BJ (cell line): ENCODE measurements at regions not wholly inside any gene's neighbourhood (a gene's known extent, or its start where the extent isn't known, plus 50 kb on each side); places are given as distances from the start of the nearest gene placed in this dataset.

Experiments used
- CTCF ChIA-PET: fragments of 350-600 bp; formaldehyde crosslinking; extraction: SDS; loops from one replicate; lab custom pipeline; 2021; ENCODE audit warnings: antibody characterized with exemption, inconsistent platforms; lab: Yijun Ruan, JAX
- POLR2A ChIA-PET: fragments of 300-600 bp; sonication (Branson Sonifier 250); formaldehyde crosslinking; extraction: SDS; loops from one replicate; lab custom pipeline; 2021; ENCODE audit warnings: antibody characterized with exemption; lab: Charles Lee
- DNase-seq: peaks from one replicate; pipeline ENCODE4 v3.0.0-alpha.2; 2011; ENCODE audit warnings: low read depth
- H3K27me3 ChIP-seq: 2 replicates; pipeline ENCODE4 v1.6.0; 2011; ENCODE audit warnings: low read length; ENCODE audit not compliant: control insufficient read depth, insufficient read depth
- H3K36me3 ChIP-seq: 2 replicates; pipeline ENCODE4 v1.5.1; 2011; ENCODE audit warnings: low read length; ENCODE audit not compliant: control insufficient read depth, insufficient read depth
- H3K4me3 ChIP-seq: 2 replicates; pipeline ENCODE4 v1.5.1; 2011; ENCODE audit warnings: low read depth, mild to moderate bottlenecking, control low read depth, low read length
- TF ChIP-seq, protein P1 (sequence below): IDR thresholded peaks from 2 replicates; pipeline ENCODE4 v1.5.1; 2011; ENCODE audit warnings: low read depth, mild to moderate bottlenecking, control low read depth, inconsistent platforms, low read length, moderate library complexity; ENCODE audit not compliant: insufficient read depth

DNA sequence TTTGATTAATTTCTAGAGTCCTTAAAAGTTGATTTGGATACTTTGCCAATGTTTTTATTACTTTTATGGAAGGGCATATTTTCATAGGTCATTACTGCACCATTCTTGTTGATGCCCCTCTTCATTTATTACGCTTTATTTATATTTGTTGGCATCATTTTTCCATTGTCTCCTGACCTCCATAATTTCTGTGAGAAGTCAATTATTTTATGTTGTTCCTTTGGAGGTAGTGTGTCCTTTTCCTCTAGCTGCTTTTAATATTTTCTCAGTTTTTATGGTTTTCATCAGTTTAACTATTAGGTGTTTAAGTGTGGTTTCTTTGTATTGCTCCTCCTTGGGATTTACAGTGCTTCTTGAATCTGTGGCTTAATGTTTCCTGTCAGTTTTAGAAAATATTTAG is 134.9 kb downstream of the SAMD9 start:
- DNase-seq, result no peak
- CTCF ChIA-PET, result interaction anchor here (0.6 kb wide), 1 partner anchor 36 kb away, joined by 3 read pairs; no protein-coding TSS in a partner anchor
- POLR2A ChIA-PET, result no interaction called here
- TF ChIP-seq, protein P1, sequence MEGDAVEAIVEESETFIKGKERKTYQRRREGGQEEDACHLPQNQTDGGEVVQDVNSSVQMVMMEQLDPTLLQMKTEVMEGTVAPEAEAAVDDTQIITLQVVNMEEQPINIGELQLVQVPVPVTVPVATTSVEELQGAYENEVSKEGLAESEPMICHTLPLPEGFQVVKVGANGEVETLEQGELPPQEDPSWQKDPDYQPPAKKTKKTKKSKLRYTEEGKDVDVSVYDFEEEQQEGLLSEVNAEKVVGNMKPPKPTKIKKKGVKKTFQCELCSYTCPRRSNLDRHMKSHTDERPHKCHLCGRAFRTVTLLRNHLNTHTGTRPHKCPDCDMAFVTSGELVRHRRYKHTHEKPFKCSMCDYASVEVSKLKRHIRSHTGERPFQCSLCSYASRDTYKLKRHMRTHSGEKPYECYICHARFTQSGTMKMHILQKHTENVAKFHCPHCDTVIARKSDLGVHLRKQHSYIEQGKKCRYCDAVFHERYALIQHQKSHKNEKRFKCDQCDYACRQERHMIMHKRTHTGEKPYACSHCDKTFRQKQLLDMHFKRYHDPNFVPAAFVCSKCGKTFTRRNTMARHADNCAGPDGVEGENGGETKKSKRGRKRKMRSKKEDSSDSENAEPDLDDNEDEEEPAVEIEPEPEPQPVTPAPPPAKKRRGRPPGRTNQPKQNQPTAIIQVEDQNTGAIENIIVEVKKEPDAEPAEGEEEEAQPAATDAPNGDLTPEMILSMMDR, result no peak
- H3K4me3 ChIP-seq, result no peak overlapping the region
- no peaks in the 10 kb centered on the region for H3K27me3 ChIP-seq
- no peaks in the 10 kb centered on the region for H3K36me3 ChIP-seq

DNA sequence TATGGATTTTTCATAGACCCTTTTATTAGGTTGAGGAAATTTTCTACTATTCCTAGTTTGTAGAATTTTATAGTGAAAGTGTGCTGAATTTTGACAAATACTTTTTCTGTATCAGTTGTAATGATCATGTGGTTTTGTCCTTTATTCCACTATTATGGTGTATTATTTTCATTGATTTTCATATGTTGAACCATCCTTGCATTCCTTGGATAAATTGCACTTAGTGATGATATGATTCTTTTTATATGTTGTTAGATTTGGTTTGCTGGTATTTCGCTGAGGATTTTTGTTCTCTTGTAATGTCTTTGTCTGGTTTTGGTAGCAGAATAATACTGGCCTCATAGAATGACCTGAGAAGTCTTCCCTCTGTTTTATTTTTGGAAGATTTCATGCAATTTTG is 140.6 kb upstream of the CDK6 start:
- ChIA-PET CTCF (no interaction called here), POLR2A (no interaction called here)
- H3K27me3 ChIP-seq, result no peaks in the 10 kb centered on the region
- no peak overlapping the region for H3K4me3 ChIP-seq
- H3K36me3 ChIP-seq, result no peaks in the 10 kb centered on the region
- no peak for DNase-seq
- TF ChIP-seq, protein P1, result no peak

DNA sequence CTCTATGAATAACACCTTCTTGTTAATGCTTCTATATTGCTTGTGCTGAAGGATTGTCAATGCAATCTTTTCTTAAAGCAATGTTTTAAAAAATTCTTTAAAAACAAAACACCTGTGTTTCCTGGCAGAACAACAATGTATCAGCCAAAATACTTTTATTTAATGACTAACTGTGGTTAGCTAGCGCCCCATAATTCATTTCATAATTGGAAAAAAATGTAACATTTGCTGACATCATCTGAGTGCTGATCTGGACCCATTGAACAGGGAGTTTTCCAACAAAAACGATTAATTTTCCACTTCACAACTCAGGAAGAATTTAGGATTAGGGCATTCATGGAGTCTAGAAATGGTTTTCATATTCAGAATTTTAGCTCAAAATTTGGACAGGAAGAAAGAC is 137.6 kb upstream of the CDK6 start:
- Histone ChIP-seq H3K4me3 (no peak overlapping the region), H3K27me3 (no peaks in the 10 kb centered on the region), H3K36me3 (no peaks in the 10 kb centered on the region)
- ChIA-PET CTCF (interaction anchor here (1.6 kb wide), 1 partner anchor 66 kb away, joined by 3 read pairs; no protein-coding TSS in a partner anchor), POLR2A (no interaction called here)
- TF ChIP-seq, protein P1, result no peak
- peak; percentile 10 for DNase-seq

DNA sequence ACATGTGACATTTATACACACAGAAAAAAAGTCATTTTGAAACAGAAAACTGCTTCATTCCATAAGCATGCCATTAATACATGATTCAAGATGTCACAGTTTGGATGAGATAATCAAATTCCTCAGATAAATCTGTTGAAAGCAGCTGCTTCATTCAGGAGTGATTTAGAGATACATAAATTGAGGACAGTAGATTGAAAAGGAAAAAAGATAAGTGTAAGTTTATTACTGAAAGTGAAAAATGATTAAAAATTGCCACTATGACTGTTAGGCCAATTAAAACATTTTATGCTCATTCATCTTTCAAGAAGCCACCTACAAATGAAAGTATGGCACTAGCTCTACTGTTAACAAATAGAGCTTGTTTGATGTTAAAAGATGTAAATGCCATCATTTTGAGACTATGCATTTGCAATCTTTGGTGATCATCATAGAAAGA is 136.9 kb upstream of the CDK6 start:
- DNase-seq, result peak; percentile 20
- Histone ChIP-seq H3K27me3 (no peaks in the 10 kb centered on the region), H3K4me3 (no peak overlapping the region), H3K36me3 (no peaks in the 10 kb centered on the region)
- TF ChIP-seq, protein P1, result no peak
- ChIA-PET CTCF (interaction anchor here (1.6 kb wide), 1 partner anchor 66 kb away, joined by 3 read pairs; no protein-coding TSS in a partner anchor), POLR2A (no interaction called here)

DNA sequence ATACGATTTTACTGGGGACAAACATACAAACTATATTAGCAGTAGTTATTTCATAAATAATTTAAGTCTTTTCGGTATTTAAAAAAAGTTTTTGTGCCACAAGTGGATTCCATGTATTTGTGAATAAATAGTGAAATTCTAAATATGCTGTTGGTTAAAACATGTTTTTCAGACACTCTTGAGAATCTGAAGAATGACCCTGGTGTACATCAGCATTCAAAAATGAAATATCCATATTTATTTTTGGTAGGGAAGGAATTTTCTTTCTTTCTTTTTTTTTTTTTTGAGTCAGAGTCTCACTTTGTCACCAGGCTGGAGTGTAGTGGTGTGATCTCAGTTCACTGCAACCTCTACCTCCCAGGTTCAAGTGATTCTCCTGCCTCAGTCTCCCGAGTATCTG is 136.1 kb upstream of the CDK6 start:
- Histone ChIP-seq H3K36me3 (no peaks in the 10 kb centered on the region), H3K4me3 (no peak overlapping the region), H3K27me3 (no peaks in the 10 kb centered on the region)
- ChIA-PET POLR2A (no interaction called here), CTCF (interaction anchor here (1.2 kb wide), 1 partner anchor 29 kb away, joined by 3 read pairs; no protein-coding TSS in a partner anchor)
- DNase-seq, result no peak
- TF ChIP-seq, protein P1, result no peak
